GM21390 (cell line): ENCODE measurements at regions not wholly inside any gene's neighbourhood (a gene's known extent, or its start where the extent isn't known, plus 50 kb on each side); places are given as distances from the start of the nearest gene placed in this dataset.
"Not testable (repeated sequence)": the region's sequence is repeated elsewhere in the genome, so short reads cannot be mapped to it uniquely, and the experiment has no call there.

Experiments
- ATAC-seq: cut with Tn5 transposase; IDR thresholded peaks from one replicate; pipeline ENCODE4 v1.9.1; 2021; ENCODE audit not compliant: unreplicated experiment

- ATAC-seq: no peak
Observed at GRCh38 chr3:110293660-110294059, 778.0 kb upstream of the NECTIN3 start.

GRCh38 chr3:110296885-110297284 lies 774.7 kb upstream of the NECTIN3 start:
- no peak for ATAC-seq

- no peak for ATAC-seq
Observed at GRCh38 chr3:110301781-110302180, 769.8 kb upstream of the NECTIN3 start.

- ATAC-seq: no peak
Observed at GRCh38 chr3:110307065-110307809, 764.4 kb upstream of the NECTIN3 start.

GRCh38 chr3:110311541-110311940 lies 760.1 kb upstream of the NECTIN3 start:
- no peak for ATAC-seq

GRCh38 chr3:110314512-110315114 lies 757.0 kb upstream of the NECTIN3 start:
- peak; percentile 93 for ATAC-seq

- no peak for ATAC-seq
Observed at GRCh38 chr3:110318108-110318507, 753.5 kb upstream of the NECTIN3 start.

- no peak for ATAC-seq
Observed at GRCh38 chr3:110323349-110323748, 748.3 kb upstream of the NECTIN3 start.

GRCh38 chr3:110324171-110324705 lies 747.4 kb upstream of the NECTIN3 start:
- no peak for ATAC-seq

GRCh38 chr3:110327870-110328269 lies 743.7 kb upstream of the NECTIN3 start:
- ATAC-seq: no peak

- not testable (repeated sequence) for ATAC-seq
Observed at GRCh38 chr3:110331562-110331961, 740.1 kb upstream of the NECTIN3 start.

GRCh38 chr3:110332629-110333028 lies 739.0 kb upstream of the NECTIN3 start:
- no peak for ATAC-seq

- ATAC-seq: no peak
Observed at GRCh38 chr3:110341047-110341446, 730.6 kb upstream of the NECTIN3 start.

- ATAC-seq: no peak
Observed at GRCh38 chr3:110343376-110343775, 728.2 kb upstream of the NECTIN3 start.

GRCh38 chr3:110343945-110344344 lies 727.7 kb upstream of the NECTIN3 start:
- peak; percentile 82 for ATAC-seq

- ATAC-seq: no peak
Observed at GRCh38 chr3:110344487-110344886, 727.1 kb upstream of the NECTIN3 start.

GRCh38 chr3:110344897-110345767 lies 726.5 kb upstream of the NECTIN3 start:
- peak; percentile 44 for ATAC-seq

- no peak for ATAC-seq
Observed at GRCh38 chr3:110349295-110349694, 722.3 kb upstream of the NECTIN3 start.

GRCh38 chr3:110352841-110353604 lies 718.6 kb upstream of the NECTIN3 start:
- no peak for ATAC-seq

GRCh38 chr3:110362751-110363150 lies 708.9 kb upstream of the NECTIN3 start:
- no peak for ATAC-seq

- not testable (repeated sequence) for ATAC-seq
Observed at GRCh38 chr3:110367289-110367688, 704.3 kb upstream of the NECTIN3 start.
